GM19099 (cell line): ENCODE measurements at regions not wholly inside any gene's neighbourhood (a gene's known extent, or its start where the extent isn't known, plus 50 kb on each side); places are given as distances from the start of the nearest gene placed in this dataset.

Experiments used
- POLR2A ChIP-seq: IDR thresholded peaks from 3 replicates; pipeline ENCODE4 v1.6.1; 2011; ENCODE audit warnings: low read depth; ENCODE audit not compliant: insufficient read length; ENCODE audit errors: extremely low read depth

DNA sequence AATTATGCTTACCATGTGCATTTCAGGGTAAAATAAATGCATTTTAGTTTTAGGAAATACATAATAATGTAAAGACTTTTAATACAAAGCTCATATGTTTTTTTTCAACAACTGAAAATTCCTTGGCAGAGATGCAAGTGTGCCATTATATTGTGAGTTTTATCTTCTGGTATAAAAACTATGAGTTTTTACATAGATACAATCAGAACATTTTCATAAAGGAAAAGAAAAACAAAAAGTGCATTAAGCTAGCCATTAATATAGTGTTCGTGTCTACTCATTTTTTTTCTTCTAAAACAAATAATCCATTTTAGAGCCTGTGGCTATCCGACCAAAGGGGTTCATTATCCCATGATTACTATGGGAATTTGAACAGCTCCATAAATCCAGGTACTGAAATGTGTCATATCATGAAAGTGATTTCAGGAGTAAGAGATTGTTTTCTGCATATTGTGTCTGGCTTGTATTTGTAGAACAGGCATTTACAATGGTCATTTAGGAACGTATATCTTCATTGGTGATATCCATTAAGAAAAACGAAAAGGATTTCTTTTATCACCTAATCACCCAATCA, 236.9 kb upstream of the SLC10A2 start:
- TF ChIP-seq POLR2A: no peak

- no peak for TF ChIP-seq POLR2A
Measured at GRCh38 chr13:103302676-103303075, 236.5 kb upstream of the SLC10A2 start.

DNA sequence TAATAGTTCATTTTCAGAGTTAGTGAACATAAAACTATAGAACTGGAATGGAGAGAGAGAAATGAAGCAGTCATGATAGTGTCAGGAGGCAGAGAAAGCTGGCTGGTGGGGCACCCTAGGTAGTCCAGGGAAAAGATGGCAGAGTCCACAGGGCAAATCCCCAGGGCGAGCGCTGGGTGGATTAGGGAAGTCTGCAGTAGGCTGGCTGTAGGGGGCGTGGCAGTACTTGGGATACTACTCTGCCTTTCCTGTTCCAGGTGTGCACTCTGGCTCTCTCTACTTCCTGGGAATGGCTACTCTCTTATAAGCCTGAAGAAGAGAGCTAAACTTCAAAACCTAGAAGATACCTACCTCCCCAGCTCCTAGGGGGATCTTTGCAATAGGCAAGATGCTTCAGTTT, 232.9 kb upstream of the SLC10A2 start:
- TF ChIP-seq POLR2A: no peak

- TF ChIP-seq POLR2A: no peak
Measured at GRCh38 chr13:103297083-103297482, 230.9 kb upstream of the SLC10A2 start.

DNA sequence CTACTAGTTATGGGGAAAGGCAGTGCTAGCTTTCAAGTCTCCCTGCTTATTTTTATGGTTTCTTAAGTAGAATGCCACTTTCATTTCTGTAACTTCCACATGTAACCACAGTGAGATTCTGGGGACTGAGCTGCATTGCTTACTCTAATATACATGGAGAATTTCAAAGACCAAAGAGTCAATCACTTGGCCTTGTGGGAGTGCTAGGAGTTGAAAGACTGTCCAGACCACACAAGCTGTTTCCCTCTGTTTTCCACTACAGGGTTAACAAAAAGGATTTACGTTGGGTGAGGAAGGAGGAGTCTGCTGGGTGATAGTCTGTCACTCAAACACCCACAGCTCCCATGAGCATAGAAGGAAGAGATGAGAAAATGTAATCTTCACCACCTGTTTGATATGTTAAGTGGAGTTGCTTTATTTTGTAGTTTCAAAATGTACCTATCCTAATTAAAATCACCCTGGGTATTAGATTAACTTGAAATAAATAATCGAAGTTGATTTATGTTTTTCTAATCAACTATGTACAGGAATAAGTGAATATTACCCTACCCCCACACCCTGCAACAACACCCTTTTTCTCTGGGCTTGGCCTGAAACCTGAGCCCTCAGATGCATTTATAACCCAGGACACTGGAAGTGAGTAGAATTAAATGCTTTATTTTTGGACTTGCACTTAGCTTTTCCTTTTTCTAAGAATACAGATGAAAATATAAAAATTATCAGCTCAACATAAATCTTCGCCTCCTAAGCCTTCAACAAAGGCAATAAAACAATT, 225.8 kb upstream of the SLC10A2 start:
- no peak for TF ChIP-seq POLR2A

- TF ChIP-seq POLR2A: no peak
Measured at GRCh38 chr13:103291226-103291625, 225.0 kb upstream of the SLC10A2 start.

GRCh38 chr13:103289681-103290080, 223.5 kb upstream of the SLC10A2 start:
- no peak for TF ChIP-seq POLR2A

- no peak for TF ChIP-seq POLR2A
Measured at GRCh38 chr13:103288114-103288513, 221.9 kb upstream of the SLC10A2 start.

- TF ChIP-seq POLR2A: no peak
Measured at GRCh38 chr13:103287659-103288058, 221.4 kb upstream of the SLC10A2 start.

GRCh38 chr13:103284466-103284865, 218.2 kb upstream of the SLC10A2 start:
- no peak for TF ChIP-seq POLR2A

GRCh38 chr13:103283451-103283820, 217.2 kb upstream of the SLC10A2 start:
- TF ChIP-seq POLR2A: no peak

DNA sequence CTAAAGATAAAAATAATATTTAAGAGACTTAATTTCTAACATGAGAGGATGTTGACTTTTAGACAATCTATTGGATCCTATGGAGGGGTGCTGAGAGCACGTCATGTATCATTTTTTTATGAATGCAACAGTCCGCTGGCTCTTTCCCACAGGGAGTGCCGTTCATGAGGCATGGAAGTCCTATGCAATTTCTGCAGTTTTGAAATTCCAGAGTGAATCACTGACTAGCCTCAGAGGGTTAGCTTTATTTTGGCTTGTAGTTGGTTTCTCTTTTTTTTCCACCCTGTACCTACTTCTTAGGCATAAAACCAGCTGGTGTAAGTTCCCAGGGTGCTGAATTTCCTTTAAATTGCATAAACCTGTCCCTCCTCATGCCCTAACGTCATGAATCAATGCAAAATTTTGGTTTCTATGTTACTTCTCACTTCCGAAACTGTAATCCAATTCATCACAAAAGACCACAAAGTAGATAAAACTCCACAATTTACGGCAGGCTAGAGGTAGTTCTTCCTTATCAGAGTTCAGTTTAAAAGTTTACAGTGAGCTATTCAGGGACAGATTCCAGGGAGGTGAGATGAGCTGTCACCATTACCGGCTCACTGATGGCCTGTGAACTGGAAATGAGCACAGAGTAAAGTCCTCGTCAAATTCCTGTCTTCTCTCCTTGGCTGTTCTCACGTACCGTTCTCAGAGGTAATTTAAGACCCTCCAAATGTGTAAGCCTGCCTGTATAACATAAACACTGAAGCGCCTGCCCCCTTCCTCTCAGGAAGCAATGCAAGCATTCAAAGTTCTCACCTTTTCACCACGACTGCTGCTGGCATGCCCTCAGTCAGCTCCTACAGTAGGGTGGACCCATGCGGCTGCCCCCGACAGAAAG, 216.6 kb upstream of the SLC10A2 start:
- TF ChIP-seq POLR2A: no peak

DNA sequence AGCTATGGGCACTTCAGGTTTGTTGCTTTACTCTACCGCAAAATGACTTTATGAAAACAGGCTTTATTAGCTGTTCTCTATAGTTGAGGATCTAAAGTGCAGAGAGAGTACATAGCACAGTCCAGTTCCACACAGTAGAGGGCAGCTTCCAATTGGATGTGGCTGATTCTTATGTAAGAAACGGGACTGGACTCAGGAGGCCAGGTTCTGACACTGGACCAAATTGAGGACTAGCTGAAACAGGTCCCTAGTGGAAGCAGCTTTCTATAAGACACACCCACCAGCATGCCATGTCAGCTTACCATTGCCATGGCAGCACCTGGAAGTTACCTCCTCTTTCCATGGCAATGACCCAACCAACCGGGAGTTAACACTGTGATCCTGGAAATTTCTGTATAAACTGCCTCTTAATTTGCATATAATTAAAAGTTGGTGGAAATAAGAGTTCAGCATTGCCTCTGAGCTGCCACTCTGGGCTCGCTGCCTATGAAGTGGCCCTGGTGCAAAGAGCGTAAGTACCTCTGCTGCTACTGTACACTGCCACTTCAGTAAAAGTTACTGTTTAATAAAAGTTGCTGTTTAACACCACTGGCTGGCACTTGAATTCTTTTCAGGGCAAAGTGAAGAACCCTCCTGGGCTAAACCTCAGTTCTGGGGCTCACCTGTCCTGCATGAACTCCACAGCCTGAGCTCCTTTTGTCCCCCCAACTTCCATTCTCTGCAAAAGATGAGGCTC, 211.9 kb upstream of the SLC10A2 start:
- TF ChIP-seq POLR2A: no peak

DNA sequence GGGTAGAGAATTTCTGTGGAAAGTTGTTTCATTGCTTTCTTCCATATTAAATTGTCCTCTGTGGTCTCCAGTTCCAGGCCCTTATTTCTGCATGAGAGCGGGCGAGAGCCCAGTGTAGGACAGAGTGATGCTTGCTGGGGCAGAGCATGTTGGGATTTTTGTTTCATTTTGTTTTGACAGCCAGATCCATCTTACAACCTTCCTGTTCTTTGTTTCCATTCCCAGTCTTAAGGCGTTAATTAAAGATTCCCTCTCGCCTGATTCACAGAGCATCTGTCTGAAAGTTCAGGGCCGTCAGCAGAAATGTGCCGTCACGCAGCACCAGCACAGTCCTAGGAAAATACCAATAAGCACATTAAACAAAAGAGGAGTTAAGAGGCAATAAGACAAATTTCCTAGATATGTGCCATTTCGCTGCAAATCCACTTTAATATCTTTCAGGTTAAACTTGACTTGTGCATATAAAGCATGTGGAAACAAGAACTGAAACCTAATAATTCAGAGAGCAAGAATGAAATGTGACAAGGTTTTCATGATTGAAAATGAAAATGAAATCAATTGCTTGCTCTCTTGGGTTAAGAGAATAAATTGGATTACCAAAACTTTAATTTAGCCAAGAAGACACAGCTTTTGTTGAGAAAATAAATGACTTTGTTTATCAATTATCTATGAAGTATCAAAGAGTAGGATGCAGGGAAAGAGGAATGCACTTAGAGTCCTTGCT, 210.7 kb upstream of the SLC10A2 start:
- TF ChIP-seq POLR2A: no peak
